ENCODE measurements at regions not wholly inside any gene's neighbourhood (a gene's known extent, or its start where the extent isn't known, plus 50 kb on each side); places are given as distances from the start of the nearest gene placed in this dataset.

DNA sequence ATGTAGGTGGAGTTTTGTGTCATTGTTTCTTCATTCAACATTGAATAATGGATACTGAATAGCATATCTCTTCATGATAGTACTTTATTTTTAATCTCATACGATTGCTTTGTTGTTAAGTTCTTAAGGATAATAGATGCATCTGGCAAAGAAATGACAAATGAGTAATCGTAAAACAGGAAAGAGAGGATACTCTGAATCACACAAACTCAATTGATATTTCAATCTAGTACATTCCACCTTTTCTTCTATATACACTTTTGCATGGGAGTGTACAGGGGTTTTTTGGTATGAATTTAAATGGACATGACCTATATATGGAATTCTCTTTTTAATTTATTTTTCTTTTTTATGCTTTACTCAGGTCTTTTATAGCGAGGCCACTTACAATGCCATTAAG is 186.9 kb upstream of the STK26 start:
- DNase-seq (peak; percentile 8), ATAC-seq (no peak)
- no peak overlapping the region for H2AFZ ChIP-seq (ENCODE audit: low read length)
- H3K9me2 ChIP-seq (replicated peaks; ENCODE audit: low read length) = no peaks in the 10 kb centered on the region
- H3K79me2 ChIP-seq (ENCODE audit: low read length) = no peaks in the 10 kb centered on the region
- H3K4me1 ChIP-seq (ENCODE audit: insufficient read depth, low read length) = no peaks in the 10 kb centered on the region; the same call in 1 of the 2 replicates
- ChIA-PET POLR2A (ENCODE audit: unreplicated experiment) (no interaction called here), CTCF (no interaction called here)
- no peak overlapping the region for H3K4me3 ChIP-seq (ENCODE audit: low read length)
- no TSS peak for BruUV-seq (replicated peaks)
- no peaks in the 10 kb centered on the region for H3K27me3 ChIP-seq (ENCODE audit: low read length)
- no peak overlapping the region for H3K9ac ChIP-seq (ENCODE audit: low read length)
- H3F3A ChIP-seq (ENCODE audit: low read length, unreplicated experiment) = no peaks in the 10 kb centered on the region
- intact Hi-C loops (cut with micrococcal nuclease) = no loop called here
- no peak overlapping the region for H3K4me2 ChIP-seq (ENCODE audit: low read length)
- H4K20me1 ChIP-seq (ENCODE audit: low read length) = no peaks in the 10 kb centered on the region
- no peak overlapping the region for H3K27ac ChIP-seq (ENCODE audit: low read length)
- TF ChIP-seq, protein P1, sequence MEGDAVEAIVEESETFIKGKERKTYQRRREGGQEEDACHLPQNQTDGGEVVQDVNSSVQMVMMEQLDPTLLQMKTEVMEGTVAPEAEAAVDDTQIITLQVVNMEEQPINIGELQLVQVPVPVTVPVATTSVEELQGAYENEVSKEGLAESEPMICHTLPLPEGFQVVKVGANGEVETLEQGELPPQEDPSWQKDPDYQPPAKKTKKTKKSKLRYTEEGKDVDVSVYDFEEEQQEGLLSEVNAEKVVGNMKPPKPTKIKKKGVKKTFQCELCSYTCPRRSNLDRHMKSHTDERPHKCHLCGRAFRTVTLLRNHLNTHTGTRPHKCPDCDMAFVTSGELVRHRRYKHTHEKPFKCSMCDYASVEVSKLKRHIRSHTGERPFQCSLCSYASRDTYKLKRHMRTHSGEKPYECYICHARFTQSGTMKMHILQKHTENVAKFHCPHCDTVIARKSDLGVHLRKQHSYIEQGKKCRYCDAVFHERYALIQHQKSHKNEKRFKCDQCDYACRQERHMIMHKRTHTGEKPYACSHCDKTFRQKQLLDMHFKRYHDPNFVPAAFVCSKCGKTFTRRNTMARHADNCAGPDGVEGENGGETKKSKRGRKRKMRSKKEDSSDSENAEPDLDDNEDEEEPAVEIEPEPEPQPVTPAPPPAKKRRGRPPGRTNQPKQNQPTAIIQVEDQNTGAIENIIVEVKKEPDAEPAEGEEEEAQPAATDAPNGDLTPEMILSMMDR (conservative IDR thresholded peaks at IDR 0.05; ENCODE audit: low read depth, low read length) = no peak
- no peak for TF ChIP-seq EZH2 (IDR thresholded peaks at IDR 0.05; ENCODE audit: low read length, unreplicated experiment)
- no peak for TF ChIP-seq EZH2phosphoT487 (IDR thresholded peaks at IDR 0.05; ENCODE audit: borderline replicate concordance, low read length)
- no peaks in the 10 kb centered on the region for H3K9me3 ChIP-seq (ENCODE audit: low read length)
- H3K36me3 ChIP-seq (ENCODE audit: low read depth, low read length) = no peaks in the 10 kb centered on the region

DNA sequence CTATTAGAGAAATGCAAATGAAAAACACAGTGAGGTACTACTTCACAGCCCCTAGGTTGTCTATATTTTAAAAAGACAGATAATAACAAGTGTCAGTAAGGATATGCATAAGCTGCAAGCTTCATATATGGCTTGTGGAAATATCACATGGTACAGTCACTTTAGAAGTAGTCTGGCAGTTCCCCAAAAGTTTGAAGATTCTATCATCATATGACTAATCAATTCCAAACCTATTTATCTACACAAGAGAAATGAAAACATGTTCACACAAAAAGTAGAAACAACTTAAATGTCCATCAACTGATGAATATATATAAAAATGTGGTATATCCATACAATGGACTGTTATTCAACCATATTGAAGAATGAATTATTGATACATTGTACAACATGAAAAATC is 185.8 kb upstream of the STK26 start:
- intact Hi-C loops (cut with micrococcal nuclease) = no loop called here

More for the DNA sequence above, 185.8 kb upstream of the STK26 start:
- Histone ChIP-seq H3K79me2 (ENCODE audit: low read length) (no peaks in the 10 kb centered on the region), H4K20me1 (ENCODE audit: low read length) (no peaks in the 10 kb centered on the region), H3K9me3 (ENCODE audit: low read length) (no peaks in the 10 kb centered on the region), H3K9ac (ENCODE audit: low read length) (no peak overlapping the region), H3K9me2 (replicated peaks; ENCODE audit: low read length) (no peaks in the 10 kb centered on the region), H3K4me2 (ENCODE audit: low read length) (no peak overlapping the region), H3K4me3 (ENCODE audit: low read length) (no peak overlapping the region), H3K36me3 (ENCODE audit: low read depth, low read length) (no peaks in the 10 kb centered on the region), H3K4me1 (ENCODE audit: insufficient read depth, low read length) (peaks cover 6% of the 10 kb centered on the region), H2AFZ (ENCODE audit: low read length) (no peak overlapping the region), H3K27me3 (ENCODE audit: low read length) (no peaks in the 10 kb centered on the region), H3K27ac (ENCODE audit: low read length) (no peak overlapping the region), H3F3A (ENCODE audit: low read length, unreplicated experiment) (no peaks in the 10 kb centered on the region)
- CTCF ChIA-PET = no interaction called here
- no peak for ATAC-seq
- no TSS peak for BruUV-seq (replicated peaks)
- TF ChIP-seq EZH2 (IDR thresholded peaks at IDR 0.05; ENCODE audit: low read length, unreplicated experiment) (no peak), EZH2phosphoT487 (IDR thresholded peaks at IDR 0.05; ENCODE audit: borderline replicate concordance, low read length) (no peak)
- TF ChIP-seq, protein P1 (conservative IDR thresholded peaks at IDR 0.05; ENCODE audit: low read depth, low read length) = no peak
- POLR2A ChIA-PET (ENCODE audit: unreplicated experiment) = no interaction called here
- peak; percentile 25 for DNase-seq
